COLO829 (cell line): ENCODE measurements at regions not wholly inside any gene's neighbourhood (a gene's known extent, or its start where the extent isn't known, plus 50 kb on each side); places are given as distances from the start of the nearest gene placed in this dataset.
"Not testable (repeated sequence)": the region's sequence is repeated elsewhere in the genome, so short reads cannot be mapped to it uniquely, and the experiment has no call there.

Source experiments
- DNase-seq: peaks from one replicate; pipeline ENCODE4 v3.0.0; 2012; ENCODE audit warnings: low spot score

- DNase-seq = no peak
These were observed 218.4 kb downstream of the MREG start for GRCh38 chr2:215794829-215795546.

- DNase-seq = no peak
These were observed 219.4 kb downstream of the MREG start for GRCh38 chr2:215793747-215794595.

- DNase-seq = no peak
These were observed 221.8 kb downstream of the MREG start for GRCh38 chr2:215791481-215791937.

- DNase-seq = no peak
These were observed 222.6 kb downstream of the MREG start for GRCh38 chr2:215790523-215791421.

- no peak for DNase-seq
These were observed 225.7 kb downstream of the MREG start for GRCh38 chr2:215787565-215788178.

- DNase-seq = no peak
These were observed 226.3 kb downstream of the MREG start for GRCh38 chr2:215787025-215787424.

- no peak for DNase-seq
These were observed 229.0 kb downstream of the MREG start for GRCh38 chr2:215784371-215784783.

- not testable (repeated sequence) for DNase-seq
These were observed 229.7 kb downstream of the MREG start for GRCh38 chr2:215783640-215784039.

GRCh38 chr2:215782965-215783364, 230.4 kb downstream of the MREG start:
- no peak for DNase-seq

- no peak for DNase-seq
These were observed 231.1 kb downstream of the MREG start for GRCh38 chr2:215782295-215782694.

- no peak for DNase-seq
These were observed 232.3 kb downstream of the MREG start for GRCh38 chr2:215780907-215781685.

- no peak for DNase-seq
These were observed 233.0 kb downstream of the MREG start for GRCh38 chr2:215780313-215780712.

GRCh38 chr2:215779912-215780311, 233.4 kb downstream of the MREG start:
- no peak for DNase-seq

GRCh38 chr2:215777465-215778044, 235.8 kb downstream of the MREG start:
- DNase-seq = no peak

- no peak for DNase-seq
These were observed 238.2 kb downstream of the MREG start for GRCh38 chr2:215775106-215775505.

- peak; percentile 67 for DNase-seq
These were observed 239.6 kb downstream of the MREG start for GRCh38 chr2:215773728-215774127.

- DNase-seq = peak; percentile 9
These were observed 240.5 kb downstream of the MREG start for GRCh38 chr2:215772634-215773563.

- DNase-seq = peak; percentile 13
These were observed 241.3 kb downstream of the MREG start for GRCh38 chr2:215772003-215772402.

GRCh38 chr2:215771241-215771640, 242.1 kb downstream of the MREG start:
- no peak for DNase-seq
